HL-60 (cell line): ENCODE measurements at regions not wholly inside any gene's neighbourhood (a gene's known extent, or its start where the extent isn't known, plus 50 kb on each side); places are given as distances from the start of the nearest gene placed in this dataset.
A peak's percentile ranks its signal among the peaks of the same experiment; 100 is the strongest.

Experiments used
- DNase-seq, 2 experiments: peaks; one replicate each; pipeline ENCODE4 v3.0.0-alpha.2; 2010 to 2020; ENCODE audit warnings: low read depth in 1 of 2, low spot score in 1 of 2
- H3K27ac ChIP-seq: fragments of 250-450 bp; sonication (Bioruptor Pico); replicated peaks from 2 replicates; pipeline ENCODE4 v1.5.1; 2020; ENCODE audit warnings: mild to moderate bottlenecking, moderate library complexity
- H3K27me3 ChIP-seq: fragments of 250-450 bp; sonication (Bioruptor Pico); 2 replicates; pipeline ENCODE4 v1.5.1; 2021; ENCODE audit warnings: mild to moderate bottlenecking, moderate library complexity; ENCODE audit not compliant: insufficient read depth, poor library complexity, severe bottlenecking
- H3K4me3 ChIP-seq: replicated peaks from 2 replicates; pipeline ENCODE4 v1.5.1; 2011; ENCODE audit warnings: mild to moderate bottlenecking, control low read depth, low read length; ENCODE audit not compliant: insufficient read depth
- GABPA ChIP-seq: IDR thresholded peaks from 2 replicates; pipeline ENCODE4 v1.6.1; 2012; ENCODE audit warnings: low read depth
- POLR2AphosphoS5 ChIP-seq: IDR thresholded peaks from 2 replicates; pipeline ENCODE4 v1.6.1; 2012; ENCODE audit warnings: low read depth
- SPI1 ChIP-seq: IDR thresholded peaks from 2 replicates; pipeline ENCODE4 v1.6.1; 2012; ENCODE audit warnings: low read depth, mild to moderate bottlenecking, borderline replicate concordance
- TF ChIP-seq, protein P1 (sequence below): IDR thresholded peaks from one replicate; pipeline ENCODE4 v1.5.1; 2011; ENCODE audit warnings: low read length, control low read depth, inconsistent platforms; ENCODE audit not compliant: insufficient read depth
- TF ChIP-seq, protein P2 (sequence below): IDR thresholded peaks from 2 replicates; pipeline ENCODE4 v1.6.1; 2012; ENCODE audit warnings: low read depth; ENCODE audit not compliant: insufficient replicate concordance

DNA sequence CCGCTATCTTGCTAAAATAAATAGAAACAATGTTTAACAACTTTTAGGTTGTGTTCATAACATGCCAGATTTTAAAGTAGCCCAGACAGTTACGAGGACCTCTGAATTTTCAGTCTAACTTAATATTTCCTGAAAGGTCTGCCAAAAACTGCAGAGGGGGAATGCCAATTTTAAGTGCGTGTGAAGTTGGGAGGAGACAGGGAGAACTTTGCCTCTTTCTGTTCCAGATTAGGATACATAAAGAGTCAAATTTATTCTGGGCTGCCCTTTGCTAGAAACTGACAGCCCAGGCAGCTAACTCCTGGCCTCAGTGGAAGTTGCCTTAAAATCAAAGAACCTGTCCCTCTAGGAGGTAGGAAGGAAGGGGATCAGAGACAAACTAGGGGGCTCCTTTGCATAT is 52.3 kb upstream of the PIP4K2A start:
- TF ChIP-seq, protein P1, sequence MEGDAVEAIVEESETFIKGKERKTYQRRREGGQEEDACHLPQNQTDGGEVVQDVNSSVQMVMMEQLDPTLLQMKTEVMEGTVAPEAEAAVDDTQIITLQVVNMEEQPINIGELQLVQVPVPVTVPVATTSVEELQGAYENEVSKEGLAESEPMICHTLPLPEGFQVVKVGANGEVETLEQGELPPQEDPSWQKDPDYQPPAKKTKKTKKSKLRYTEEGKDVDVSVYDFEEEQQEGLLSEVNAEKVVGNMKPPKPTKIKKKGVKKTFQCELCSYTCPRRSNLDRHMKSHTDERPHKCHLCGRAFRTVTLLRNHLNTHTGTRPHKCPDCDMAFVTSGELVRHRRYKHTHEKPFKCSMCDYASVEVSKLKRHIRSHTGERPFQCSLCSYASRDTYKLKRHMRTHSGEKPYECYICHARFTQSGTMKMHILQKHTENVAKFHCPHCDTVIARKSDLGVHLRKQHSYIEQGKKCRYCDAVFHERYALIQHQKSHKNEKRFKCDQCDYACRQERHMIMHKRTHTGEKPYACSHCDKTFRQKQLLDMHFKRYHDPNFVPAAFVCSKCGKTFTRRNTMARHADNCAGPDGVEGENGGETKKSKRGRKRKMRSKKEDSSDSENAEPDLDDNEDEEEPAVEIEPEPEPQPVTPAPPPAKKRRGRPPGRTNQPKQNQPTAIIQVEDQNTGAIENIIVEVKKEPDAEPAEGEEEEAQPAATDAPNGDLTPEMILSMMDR = no peak
- TF ChIP-seq, protein P2, sequence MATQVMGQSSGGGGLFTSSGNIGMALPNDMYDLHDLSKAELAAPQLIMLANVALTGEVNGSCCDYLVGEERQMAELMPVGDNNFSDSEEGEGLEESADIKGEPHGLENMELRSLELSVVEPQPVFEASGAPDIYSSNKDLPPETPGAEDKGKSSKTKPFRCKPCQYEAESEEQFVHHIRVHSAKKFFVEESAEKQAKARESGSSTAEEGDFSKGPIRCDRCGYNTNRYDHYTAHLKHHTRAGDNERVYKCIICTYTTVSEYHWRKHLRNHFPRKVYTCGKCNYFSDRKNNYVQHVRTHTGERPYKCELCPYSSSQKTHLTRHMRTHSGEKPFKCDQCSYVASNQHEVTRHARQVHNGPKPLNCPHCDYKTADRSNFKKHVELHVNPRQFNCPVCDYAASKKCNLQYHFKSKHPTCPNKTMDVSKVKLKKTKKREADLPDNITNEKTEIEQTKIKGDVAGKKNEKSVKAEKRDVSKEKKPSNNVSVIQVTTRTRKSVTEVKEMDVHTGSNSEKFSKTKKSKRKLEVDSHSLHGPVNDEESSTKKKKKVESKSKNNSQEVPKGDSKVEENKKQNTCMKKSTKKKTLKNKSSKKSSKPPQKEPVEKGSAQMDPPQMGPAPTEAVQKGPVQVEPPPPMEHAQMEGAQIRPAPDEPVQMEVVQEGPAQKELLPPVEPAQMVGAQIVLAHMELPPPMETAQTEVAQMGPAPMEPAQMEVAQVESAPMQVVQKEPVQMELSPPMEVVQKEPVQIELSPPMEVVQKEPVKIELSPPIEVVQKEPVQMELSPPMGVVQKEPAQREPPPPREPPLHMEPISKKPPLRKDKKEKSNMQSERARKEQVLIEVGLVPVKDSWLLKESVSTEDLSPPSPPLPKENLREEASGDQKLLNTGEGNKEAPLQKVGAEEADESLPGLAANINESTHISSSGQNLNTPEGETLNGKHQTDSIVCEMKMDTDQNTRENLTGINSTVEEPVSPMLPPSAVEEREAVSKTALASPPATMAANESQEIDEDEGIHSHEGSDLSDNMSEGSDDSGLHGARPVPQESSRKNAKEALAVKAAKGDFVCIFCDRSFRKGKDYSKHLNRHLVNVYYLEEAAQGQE = no peak
- TF ChIP-seq POLR2AphosphoS5 (no peak), SPI1 (no peak), GABPA (no peak)
- Histone ChIP-seq H3K27ac (no peak overlapping the region), H3K4me3 (no peak overlapping the region), H3K27me3 (no peaks in the 10 kb centered on the region)
- no peak for DNase-seq

DNA sequence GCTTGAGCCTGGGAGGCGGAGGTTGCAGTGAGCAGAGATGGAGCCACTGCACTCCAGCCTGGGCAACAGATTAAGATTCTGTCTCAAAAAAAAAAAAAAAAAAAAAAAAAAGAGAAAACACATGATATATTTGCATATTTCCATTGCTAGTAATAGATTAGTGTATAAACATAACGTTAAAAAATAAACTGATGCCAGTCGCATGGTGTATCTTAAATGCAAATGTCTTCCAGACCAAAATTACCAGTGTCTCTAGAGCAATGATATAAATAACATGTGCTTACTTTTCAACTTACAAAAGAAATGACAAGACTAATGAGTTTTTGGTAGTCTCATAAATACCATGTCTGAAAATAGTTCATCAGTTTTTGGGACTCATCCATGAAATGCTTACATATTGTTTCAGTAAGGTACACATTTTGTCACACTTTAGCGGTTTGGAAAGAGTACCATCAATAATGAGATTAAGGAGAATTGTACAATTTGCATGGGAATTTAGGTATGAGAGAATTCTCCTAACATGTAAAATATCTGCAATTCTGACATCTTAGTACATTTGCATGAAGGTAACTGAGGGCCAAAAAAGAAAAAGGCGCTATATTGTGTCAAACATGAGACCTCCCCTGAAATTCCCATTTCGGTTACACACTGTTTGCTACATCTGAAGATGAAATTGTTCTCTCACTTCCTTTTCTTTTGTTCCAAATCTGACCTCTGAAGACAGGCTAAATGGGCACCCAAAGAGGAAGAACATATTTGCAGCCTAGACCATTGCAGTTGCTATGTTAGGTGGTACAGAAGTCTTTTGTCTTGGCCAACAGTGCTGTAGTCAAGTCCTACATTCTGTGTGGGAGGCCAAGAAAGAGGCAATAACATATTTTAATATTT is 51.5 kb upstream of the PIP4K2A start:
- Histone ChIP-seq H3K27me3 (no peaks in the 10 kb centered on the region), H3K4me3 (no peak overlapping the region), H3K27ac (no peak overlapping the region)
- peak; percentile 1 to 12 for DNase-seq
- TF ChIP-seq POLR2AphosphoS5 = no peak
- TF ChIP-seq, protein P1 = no peak
- no peak for TF ChIP-seq GABPA
- no peak for TF ChIP-seq SPI1
- TF ChIP-seq, protein P2 = no peak

DNA sequence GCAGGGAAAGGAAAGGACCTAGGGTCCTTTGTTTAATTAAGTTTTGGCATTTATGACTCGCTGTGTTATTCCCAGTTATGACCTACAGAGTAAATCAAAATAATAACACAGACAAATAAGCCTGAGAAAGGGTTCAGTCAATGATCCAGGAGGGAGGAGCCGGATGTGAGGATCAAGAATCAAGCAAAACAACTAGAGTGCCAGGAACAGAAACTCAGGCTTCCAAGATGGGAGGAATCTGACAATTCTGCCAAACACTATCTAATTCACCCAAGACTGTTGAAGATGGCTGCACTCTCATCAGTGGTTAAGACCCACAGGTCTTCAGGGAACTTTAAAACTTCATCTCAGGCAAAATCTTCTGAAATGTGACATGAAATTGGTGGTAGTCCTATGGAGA is 50.3 kb upstream of the PIP4K2A start:
- Histone ChIP-seq H3K27me3 (no peaks in the 10 kb centered on the region), H3K27ac (no peak overlapping the region), H3K4me3 (no peak overlapping the region)
- no peak for TF ChIP-seq POLR2AphosphoS5
- TF ChIP-seq, protein P1 = no peak
- TF ChIP-seq, protein P2 = no peak
- TF ChIP-seq SPI1 = no peak
- TF ChIP-seq GABPA = no peak
- no peak for DNase-seq
